ENCODE measurements at regions not wholly inside any gene's neighbourhood (a gene's known extent, or its start where the extent isn't known, plus 50 kb on each side); places are given as distances from the start of the nearest gene placed in this dataset.

GRCh38 chr13:34294483-34295129 is 476.7 kb downstream of the RFC3 start:
- ChIA-PET CTCF (no interaction called here), POLR2A (no interaction called here)
- H3K9me3 Mint-ChIP-seq, result no peaks in the 10 kb centered on the region
- no peak overlapping the region for H3K27ac Mint-ChIP-seq
- H3K27me3 Mint-ChIP-seq, result no peaks in the 10 kb centered on the region
- no peak overlapping the region for H3K4me3 Mint-ChIP-seq
- DNase-seq, result no peak
- H3K36me3 Mint-ChIP-seq (ENCODE audit: low read depth), result no peaks in the 10 kb centered on the region
- no peaks in the 10 kb centered on the region for H3K4me1 Mint-ChIP-seq

- DNase-seq, result no peak
- Mint-ChIP-seq H3K27ac (no peak overlapping the region), H3K36me3 (ENCODE audit: low read depth) (no peaks in the 10 kb centered on the region), H3K4me1 (no peaks in the 10 kb centered on the region), H3K27me3 (no peaks in the 10 kb centered on the region), H3K4me3 (no peak overlapping the region), H3K9me3 (no peaks in the 10 kb centered on the region)
- ChIA-PET CTCF (no interaction called here), POLR2A (no interaction called here)
Measured at GRCh38 chr13:34300559-34300958, 482.6 kb downstream of the RFC3 start.

DNA sequence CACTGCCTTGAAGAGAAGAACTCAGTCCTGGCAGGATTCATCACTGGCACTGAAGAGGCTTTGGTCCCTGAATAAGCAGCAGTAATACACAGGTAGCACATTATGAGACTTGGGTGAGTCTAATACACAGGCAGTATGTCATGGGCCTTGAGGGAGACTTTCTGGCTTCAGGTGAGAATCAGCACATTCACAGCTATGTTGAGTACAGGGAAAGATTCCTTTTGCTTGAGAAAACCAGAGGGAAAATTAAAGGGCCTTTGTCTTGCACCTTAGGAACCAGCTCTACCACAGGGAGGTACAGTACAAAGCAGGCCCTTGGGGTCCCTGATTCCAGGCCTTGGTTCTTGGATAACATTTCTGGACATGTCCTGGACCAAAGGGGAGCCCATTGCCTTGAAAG is 484.6 kb downstream of the RFC3 start:
- H3K36me3 Mint-ChIP-seq (ENCODE audit: low read depth), result no peaks in the 10 kb centered on the region
- DNase-seq, result no peak
- H3K4me1 Mint-ChIP-seq, result no peaks in the 10 kb centered on the region
- no peaks in the 10 kb centered on the region for H3K9me3 Mint-ChIP-seq
- POLR2A ChIA-PET, result no interaction called here
- H3K27me3 Mint-ChIP-seq, result no peaks in the 10 kb centered on the region
- H3K27ac Mint-ChIP-seq, result no peak overlapping the region
- no peak overlapping the region for H3K4me3 Mint-ChIP-seq
- CTCF ChIA-PET, result interaction anchor here (0.6 kb wide), 1 partner anchor 55 kb away, joined by 3 read pairs; no protein-coding TSS in a partner anchor

DNA sequence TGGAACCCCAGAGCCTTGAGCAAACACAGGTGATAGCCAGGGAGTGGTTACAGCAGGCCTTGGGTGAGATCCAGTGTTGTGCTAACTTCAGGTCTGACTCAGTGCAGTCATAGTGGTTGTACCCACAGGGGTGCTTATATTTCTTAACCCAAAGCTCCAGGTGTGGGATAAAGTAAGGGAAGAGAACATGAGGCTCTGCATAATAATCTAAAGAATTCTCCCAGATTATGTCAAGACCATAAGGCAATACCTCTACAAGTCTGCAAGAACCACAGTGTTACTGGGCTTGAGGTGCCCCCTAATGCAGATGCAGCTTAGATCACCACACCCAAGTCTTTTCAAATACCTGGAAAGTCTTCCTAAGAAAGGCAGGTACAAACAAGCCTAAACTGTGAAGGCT is 485.4 kb downstream of the RFC3 start:
- CTCF ChIA-PET, result interaction anchor here (0.6 kb wide), 1 partner anchor 54 kb away, joined by 3 read pairs; no protein-coding TSS in a partner anchor
- Mint-ChIP-seq H3K4me1 (no peaks in the 10 kb centered on the region), H3K4me3 (no peak overlapping the region), H3K27me3 (no peaks in the 10 kb centered on the region), H3K36me3 (ENCODE audit: low read depth) (no peaks in the 10 kb centered on the region), H3K9me3 (no peaks in the 10 kb centered on the region), H3K27ac (no peak overlapping the region)
- POLR2A ChIA-PET, result no interaction called here
- DNase-seq, result no peak

- POLR2A ChIA-PET, result no interaction called here
- Mint-ChIP-seq H3K36me3 (ENCODE audit: low read depth) (no peaks in the 10 kb centered on the region), H3K27me3 (no peaks in the 10 kb centered on the region), H3K4me3 (no peak overlapping the region), H3K4me1 (no peaks in the 10 kb centered on the region), H3K9me3 (no peaks in the 10 kb centered on the region), H3K27ac (no peak overlapping the region)
- CTCF ChIA-PET, result no interaction called here
- DNase-seq, result no peak
Measured at GRCh38 chr13:34307607-34308006, 489.7 kb downstream of the RFC3 start.

- CTCF ChIA-PET, result no interaction called here
Measured at GRCh38 chr13:34308725-34309124, 490.8 kb downstream of the RFC3 start.

DNA sequence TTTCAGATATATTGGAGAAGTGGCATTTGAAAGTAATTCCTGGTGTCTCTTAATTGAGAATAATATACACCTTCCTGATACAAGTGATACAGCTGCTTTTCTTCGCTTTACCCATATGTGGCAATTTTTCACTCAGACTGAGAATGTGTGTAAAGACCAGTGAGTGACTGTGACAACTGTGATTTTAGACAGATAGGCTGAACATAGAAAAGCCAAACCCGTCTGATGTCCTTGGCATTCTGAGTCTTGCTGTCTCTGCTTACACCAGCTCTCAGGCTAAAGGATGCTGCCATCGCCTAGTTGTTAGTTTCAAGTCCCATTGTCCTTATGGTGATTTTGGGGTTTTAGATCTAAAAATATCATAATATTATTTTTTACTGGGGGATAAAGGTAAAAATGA is 492.6 kb downstream of the RFC3 start:
- H3K9me3 Mint-ChIP-seq, result peaks cover 4% of the 10 kb centered on the region

More at GRCh38 chr13:34308725-34309124, 490.8 kb downstream of the RFC3 start:
- Mint-ChIP-seq H3K27ac (no peak overlapping the region), H3K4me1 (no peaks in the 10 kb centered on the region), H3K4me3 (no peak overlapping the region), H3K9me3 (no peaks in the 10 kb centered on the region), H3K27me3 (no peaks in the 10 kb centered on the region), H3K36me3 (ENCODE audit: low read depth) (no peaks in the 10 kb centered on the region)
- no peak for DNase-seq
- POLR2A ChIA-PET, result no interaction called here

GRCh38 chr13:34311251-34311650 is 493.3 kb downstream of the RFC3 start:
- H3K36me3 Mint-ChIP-seq (ENCODE audit: low read depth), result no peaks in the 10 kb centered on the region
- H3K27ac Mint-ChIP-seq, result no peak overlapping the region
- no peaks in the 10 kb centered on the region for H3K27me3 Mint-ChIP-seq
- ChIA-PET CTCF (no interaction called here), POLR2A (no interaction called here)
- DNase-seq, result no peak
- H3K4me3 Mint-ChIP-seq, result no peak overlapping the region
- H3K4me1 Mint-ChIP-seq, result no peaks in the 10 kb centered on the region
- peaks cover 4% of the 10 kb centered on the region for H3K9me3 Mint-ChIP-seq

More for the DNA sequence above, 492.6 kb downstream of the RFC3 start:
- no peaks in the 10 kb centered on the region for H3K27me3 Mint-ChIP-seq
- H3K4me1 Mint-ChIP-seq, result no peaks in the 10 kb centered on the region
- H3K4me3 Mint-ChIP-seq, result no peak overlapping the region
- H3K27ac Mint-ChIP-seq, result no peak overlapping the region
- no peak for DNase-seq
- POLR2A ChIA-PET, result no interaction called here
- H3K36me3 Mint-ChIP-seq (ENCODE audit: low read depth), result no peaks in the 10 kb centered on the region
- CTCF ChIA-PET, result no interaction called here

DNA sequence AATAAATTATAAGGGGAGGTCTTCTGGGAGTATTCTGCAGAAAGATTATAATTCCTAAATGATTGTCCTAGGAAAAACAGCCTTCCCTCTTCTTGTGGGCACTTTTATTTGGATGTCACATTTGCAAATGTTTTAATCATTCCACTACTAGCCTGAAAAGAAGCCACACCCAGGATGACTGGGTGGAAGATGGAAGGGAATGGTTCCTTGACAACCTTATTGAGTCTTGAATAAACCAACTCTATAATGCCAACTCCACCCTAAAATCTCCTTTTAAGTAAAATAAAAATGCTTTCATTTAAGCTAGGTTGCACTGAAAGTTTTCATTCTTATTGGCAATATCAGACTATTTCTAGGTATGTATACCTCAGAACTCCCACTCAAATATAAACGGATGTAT is 494.6 kb downstream of the RFC3 start:
- H3K36me3 Mint-ChIP-seq (ENCODE audit: low read depth), result no peaks in the 10 kb centered on the region
- CTCF ChIA-PET, result no interaction called here
- H3K4me1 Mint-ChIP-seq, result no peaks in the 10 kb centered on the region
- H3K9me3 Mint-ChIP-seq, result peaks cover 4% of the 10 kb centered on the region
- H3K27ac Mint-ChIP-seq, result no peak overlapping the region
- H3K4me3 Mint-ChIP-seq, result no peak overlapping the region
- POLR2A ChIA-PET, result no interaction called here
- no peak for DNase-seq
- no peaks in the 10 kb centered on the region for H3K27me3 Mint-ChIP-seq

- Mint-ChIP-seq H3K4me1 (no peaks in the 10 kb centered on the region), H3K4me3 (no peak overlapping the region), H3K27ac (no peak overlapping the region), H3K27me3 (no peaks in the 10 kb centered on the region), H3K9me3 (no peaks in the 10 kb centered on the region), H3K36me3 (ENCODE audit: low read depth) (no peaks in the 10 kb centered on the region)
- CTCF ChIA-PET, result no interaction called here
- DNase-seq, result no peak
- POLR2A ChIA-PET, result no interaction called here
Measured at GRCh38 chr13:34320084-34320483, 502.1 kb downstream of the RFC3 start.

DNA sequence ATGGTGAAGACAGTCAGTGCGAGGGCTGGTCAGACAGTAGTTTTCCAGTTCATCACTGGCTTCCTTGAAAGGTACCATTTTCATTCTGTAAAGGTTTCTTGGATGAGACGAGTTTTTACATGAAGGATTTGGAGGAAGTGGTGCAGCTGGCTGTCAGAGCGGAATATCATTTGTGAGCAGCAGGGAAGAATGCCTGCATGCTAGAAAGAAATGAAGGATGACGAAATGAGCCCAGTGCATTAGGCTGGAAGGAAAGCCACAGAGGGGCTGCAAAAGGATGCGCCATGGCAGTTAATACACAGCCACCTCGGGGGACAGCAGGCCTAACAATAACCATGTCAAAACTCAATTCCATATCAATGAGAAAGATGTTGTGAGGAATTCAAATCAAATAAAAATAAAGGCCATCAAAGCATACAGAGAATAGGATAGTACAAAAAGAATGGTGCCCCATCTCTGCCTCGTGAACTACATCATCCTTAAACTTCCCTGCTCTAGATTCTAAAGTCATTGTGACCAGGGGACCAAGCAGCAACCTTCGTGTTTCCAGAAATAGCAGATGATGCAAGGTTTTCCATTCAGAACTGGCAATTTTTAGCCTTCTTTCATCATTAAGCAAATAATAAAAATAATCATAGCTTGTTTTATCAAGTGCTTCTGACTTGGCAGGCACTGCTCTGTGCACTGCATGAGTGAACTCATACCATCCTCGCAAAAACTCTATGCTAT is 504.2 kb downstream of the RFC3 start:
- Mint-ChIP-seq H3K36me3 (ENCODE audit: low read depth) (no peaks in the 10 kb centered on the region), H3K4me1 (no peaks in the 10 kb centered on the region), H3K27ac (no peak overlapping the region), H3K4me3 (no peak overlapping the region), H3K9me3 (no peaks in the 10 kb centered on the region), H3K27me3 (no peaks in the 10 kb centered on the region)
- CTCF ChIA-PET, result no interaction called here
- no peak for DNase-seq
- POLR2A ChIA-PET, result no interaction called here

DNA sequence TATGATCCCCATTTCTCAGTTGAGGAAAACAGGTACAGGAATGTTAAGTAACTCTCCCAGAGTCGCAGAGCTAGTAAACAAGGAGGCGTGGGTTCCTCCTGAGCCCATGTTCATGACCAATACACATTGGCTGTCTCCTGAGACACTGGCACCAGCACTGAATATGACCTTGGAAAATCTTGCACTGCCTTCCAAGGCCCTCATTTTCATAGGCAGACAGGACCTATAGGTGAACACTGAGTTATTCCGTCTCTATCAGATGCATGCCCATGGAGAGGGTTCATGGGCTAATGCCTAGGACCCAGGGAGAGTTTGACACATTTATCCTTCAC is 504.8 kb downstream of the RFC3 start:
- no peak overlapping the region for H3K27ac Mint-ChIP-seq
- H3K27me3 Mint-ChIP-seq, result no peaks in the 10 kb centered on the region
- H3K36me3 Mint-ChIP-seq (ENCODE audit: low read depth), result no peaks in the 10 kb centered on the region
- POLR2A ChIA-PET, result no interaction called here
- no peak for DNase-seq
- no peaks in the 10 kb centered on the region for H3K4me1 Mint-ChIP-seq
- CTCF ChIA-PET, result no interaction called here
- H3K9me3 Mint-ChIP-seq, result no peaks in the 10 kb centered on the region
- no peak overlapping the region for H3K4me3 Mint-ChIP-seq

- Mint-ChIP-seq H3K36me3 (ENCODE audit: low read depth) (no peaks in the 10 kb centered on the region), H3K4me1 (no peaks in the 10 kb centered on the region), H3K4me3 (no peak overlapping the region), H3K27ac (no peak overlapping the region), H3K27me3 (no peaks in the 10 kb centered on the region), H3K9me3 (peaks cover 4% of the 10 kb centered on the region)
- CTCF ChIA-PET, result no interaction called here
- no peak for DNase-seq
- POLR2A ChIA-PET, result no interaction called here
Measured at GRCh38 chr13:34335014-34336007, 517.4 kb downstream of the RFC3 start.
